ENCODE measurements at regions not wholly inside any gene's neighbourhood (a gene's known extent, or its start where the extent isn't known, plus 50 kb on each side); places are given as distances from the start of the nearest gene placed in this dataset.

DNA sequence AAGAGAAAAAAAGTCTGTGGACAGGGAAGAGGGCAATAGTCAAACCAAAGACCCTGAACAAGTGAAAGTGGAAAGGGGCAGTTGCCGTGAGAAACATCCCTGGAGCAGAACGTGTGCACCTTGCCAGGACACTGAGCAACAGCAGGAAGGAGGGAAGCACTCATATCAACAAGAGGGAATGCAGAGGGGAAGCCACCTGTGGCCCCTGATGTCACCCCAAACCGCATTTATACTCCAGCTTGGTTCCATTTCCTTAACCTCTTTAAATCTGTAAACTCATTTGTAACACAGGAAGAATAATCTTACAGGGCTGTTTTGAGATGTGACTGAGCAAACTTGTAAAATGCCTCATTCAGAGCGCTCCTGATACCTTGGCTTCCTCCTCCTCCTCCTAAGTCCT, 698.8 kb downstream of the DIAPH3 start:
- intact Hi-C loops (cut with micrococcal nuclease; ENCODE audit: unreplicated experiment) = no loop called here
- H3K9me3 ChIP-seq (replicated peaks; ENCODE audit: control insufficient read depth, insufficient read depth, low read length) = no peaks in the 10 kb centered on the region
- DNase-seq (ENCODE audit: low read depth, low spot score) (no peak), ATAC-seq (no peak), FAIRE-seq (no peak)
- no peaks in the 10 kb centered on the region for H3K27me3 ChIP-seq (replicated peaks in 1 of 2; ENCODE audit: control insufficient read depth in 2 of 2, insufficient read depth in 2 of 2, low read length in 1 of 2)
- no peaks in the 10 kb centered on the region for H3K4me1 ChIP-seq (ENCODE audit: control insufficient read depth, insufficient read depth, low read length)
- ChIA-PET SMC1A (ENCODE audit: uncharacterized antibody, unreplicated experiment) (no interaction called here), CTCF (no interaction called here), RAD21 (ENCODE audit: unreplicated experiment) (no interaction called here), POLR2A (no interaction called here)
- in situ Hi-C loops (cut with MboI) = no loop called here
- no peak overlapping the region for H2AFZ ChIP-seq (ENCODE audit: control insufficient read depth, low read depth, low read length)
- H3K36me3 ChIP-seq (ENCODE audit: control insufficient read depth in 2 of 2, insufficient read depth in 2 of 2, low read length in 1 of 2) = no peaks in the 10 kb centered on the region
- H3K9ac ChIP-seq (ENCODE audit: control insufficient read depth, insufficient read depth, low read length) = no peak overlapping the region
- BruUV-seq (replicated peaks) = no TSS peak
- no peaks in the 10 kb centered on the region for H3K79me2 ChIP-seq (ENCODE audit: control insufficient read depth, insufficient read depth, low read length)
- H3K27ac ChIP-seq (ENCODE audit: control insufficient read depth, insufficient read depth) = no peak overlapping the region
- no peaks in the 10 kb centered on the region for H4K20me1 ChIP-seq (ENCODE audit: control insufficient read depth, insufficient read depth)
- H3K4me2 ChIP-seq (ENCODE audit: control insufficient read depth, insufficient read depth) = no peak overlapping the region
- H3K4me3 ChIP-seq = no peak overlapping the region
- 0% methylated on average over 4 of the region's 4 CpGs for WGBS (ENCODE audit: insufficient coverage, insufficient replicate concordance, low lambda C conversion rate, missing lambda C conversion rate)
- TF ChIP-seq BMI1 (IDR thresholded peaks at IDR 0.05; ENCODE audit: borderline replicate concordance) = no peak

DNA sequence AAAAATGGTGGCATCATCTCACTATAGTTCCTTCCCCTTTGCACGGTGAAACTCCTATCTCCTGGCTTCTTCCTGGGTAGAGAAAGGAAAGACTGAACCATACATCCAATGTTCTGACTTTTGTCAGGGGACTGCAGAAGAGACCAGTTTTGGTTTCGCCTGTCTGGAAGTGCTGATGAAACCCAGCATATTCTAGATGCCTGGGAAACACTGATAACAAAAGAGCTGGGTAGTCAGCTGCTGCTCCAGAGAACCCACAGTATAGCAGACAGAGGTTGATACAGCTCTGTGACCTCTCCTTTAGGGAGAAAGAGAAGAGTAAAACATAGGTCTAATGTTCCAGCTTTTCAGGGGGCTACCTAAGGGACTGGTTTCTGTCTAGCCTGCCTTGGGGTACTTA, 695.3 kb downstream of the DIAPH3 start:
- POLR2A ChIA-PET = no interaction called here
- TF ChIP-seq CHD4 (IDR thresholded peaks at IDR 0.05) = no peak
- TF ChIP-seq, protein P1, sequence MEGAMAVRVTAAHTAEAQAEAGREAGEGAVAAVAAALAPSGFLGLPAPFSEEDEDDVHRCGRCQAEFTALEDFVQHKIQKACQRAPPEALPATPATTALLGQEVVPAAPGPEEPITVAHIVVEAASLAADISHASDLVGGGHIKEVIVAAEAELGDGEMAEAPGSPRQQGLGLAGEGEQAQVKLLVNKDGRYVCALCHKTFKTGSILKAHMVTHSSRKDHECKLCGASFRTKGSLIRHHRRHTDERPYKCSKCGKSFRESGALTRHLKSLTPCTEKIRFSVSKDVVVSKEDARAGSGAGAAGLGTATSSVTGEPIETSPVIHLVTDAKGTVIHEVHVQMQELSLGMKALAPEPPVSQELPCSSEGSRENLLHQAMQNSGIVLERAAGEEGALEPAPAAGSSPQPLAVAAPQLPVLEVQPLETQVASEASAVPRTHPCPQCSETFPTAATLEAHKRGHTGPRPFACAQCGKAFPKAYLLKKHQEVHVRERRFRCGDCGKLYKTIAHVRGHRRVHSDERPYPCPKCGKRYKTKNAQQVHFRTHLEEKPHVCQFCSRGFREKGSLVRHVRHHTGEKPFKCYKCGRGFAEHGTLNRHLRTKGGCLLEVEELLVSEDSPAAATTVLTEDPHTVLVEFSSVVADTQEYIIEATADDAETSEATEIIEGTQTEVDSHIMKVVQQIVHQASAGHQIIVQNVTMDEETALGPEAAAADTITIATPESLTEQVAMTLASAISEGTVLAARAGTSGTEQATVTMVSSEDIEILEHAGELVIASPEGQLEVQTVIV (IDR thresholded peaks at IDR 0.05; ENCODE audit: borderline replicate concordance, partially characterized antibody) = no peak
- no peak for TF ChIP-seq SREBF2 (IDR thresholded peaks at IDR 0.05; ENCODE audit: low read length)
- TF ChIP-seq ETV6 (conservative IDR thresholded peaks at IDR 0.05 in 1 of 2, IDR thresholded peaks at IDR 0.05 in 1 of 2; ENCODE audit: borderline replicate concordance in 1 of 2, low read depth in 1 of 2) = no peak
- no peak for TF ChIP-seq WRNIP1 (IDR thresholded peaks at IDR 0.05; ENCODE audit: borderline replicate concordance, low read depth, low read length)
- TF ChIP-seq STAT1 (conservative IDR thresholded peaks at IDR 0.05) = no peak
- no peak for TF ChIP-seq IRF4 (IDR thresholded peaks at IDR 0.05; ENCODE audit: low read depth, low read length)
- DNase-seq (ENCODE audit: low read depth, low spot score) = no peak
- intact Hi-C loops (cut with micrococcal nuclease; ENCODE audit: unreplicated experiment) (no loop called here), in situ Hi-C loops (cut with MboI) (no loop called here)
- Histone ChIP-seq H3K27me3 (replicated peaks in 1 of 2; ENCODE audit: control insufficient read depth in 2 of 2, insufficient read depth in 2 of 2, low read length in 1 of 2) (no peaks in the 10 kb centered on the region), H3K9ac (ENCODE audit: control insufficient read depth, insufficient read depth, low read length) (no peak overlapping the region), H3K27ac (ENCODE audit: control insufficient read depth, insufficient read depth) (no peak overlapping the region), H3K9me3 (replicated peaks; ENCODE audit: control insufficient read depth, insufficient read depth, low read length) (no peaks in the 10 kb centered on the region), H3K4me3 (no peak overlapping the region), H3K4me1 (ENCODE audit: control insufficient read depth, insufficient read depth, low read length) (no peaks in the 10 kb centered on the region), H3K4me2 (ENCODE audit: control insufficient read depth, insufficient read depth) (no peak overlapping the region), H4K20me1 (ENCODE audit: control insufficient read depth, insufficient read depth) (no peaks in the 10 kb centered on the region), H2AFZ (ENCODE audit: control insufficient read depth, low read depth, low read length) (no peak overlapping the region), H3K79me2 (ENCODE audit: control insufficient read depth, insufficient read depth, low read length) (no peaks in the 10 kb centered on the region), H3K36me3 (ENCODE audit: control insufficient read depth in 2 of 2, insufficient read depth in 2 of 2, low read length in 1 of 2) (no peaks in the 10 kb centered on the region)
- CTCF ChIA-PET = interaction anchor here (0.6 kb wide), 1 partner anchor 440 kb away, joined by 4 read pairs; no protein-coding TSS in a partner anchor
- WGBS (ENCODE audit: insufficient coverage, insufficient replicate concordance, low lambda C conversion rate, missing lambda C conversion rate) = 4% methylated on average over 2 of the region's 2 CpGs
- ATAC-seq = no peak
- SMC1A ChIA-PET (ENCODE audit: uncharacterized antibody, unreplicated experiment) = no interaction called here
- BruUV-seq (replicated peaks) = no TSS peak
- no peak for FAIRE-seq
- RAD21 ChIA-PET (ENCODE audit: unreplicated experiment) = no interaction called here
